Psoas muscle (tissue), 7 donors: ENCODE measurements at regions not wholly inside any gene's neighbourhood (a gene's known extent, or its start where the extent isn't known, plus 50 kb on each side); places are given as distances from the start of the nearest gene placed in this dataset.

Experiments
- ATAC-seq, 4 donors: fragments of 200-7000 bp; cut with Tn5 transposase; one replicate each; pipeline ENCODE4 v1.9.1; 2020; ENCODE audit warnings: moderate library complexity in 3 of 4, mild to moderate bottlenecking in 2 of 4
- DNase-seq, 2 donors: peaks; one replicate each; pipeline ENCODE4 v3.0.0-alpha.2; 2020
- H3K27ac ChIP-seq: fragments of 200-600 bp; one replicate; pipeline ENCODE4 v1.8.0; 2022
- H3K27me3 ChIP-seq, 3 donors: fragments of 200-600 bp in 1 of 3; one replicate each; pipeline versions ENCODE4 v1.6.1 to v1.8.0; 2013 to 2022; ENCODE audit warnings: low read length in 2 of 3, mild to moderate bottlenecking in 2 of 3, moderate library complexity in 1 of 3; ENCODE audit not compliant: insufficient read depth in 3 of 3
- H3K36me3 ChIP-seq, 2 donors: fragments of 200-600 bp in 1 of 2; one replicate each; pipeline versions ENCODE4 v1.6.1 to v1.8.0; 2013 to 2022; ENCODE audit warnings: low read depth in 1 of 2, mild to moderate bottlenecking in 1 of 2, moderate library complexity in 1 of 2; ENCODE audit not compliant: insufficient read depth in 1 of 2
- H3K4me1 ChIP-seq: fragments of 200-600 bp; one replicate; pipeline ENCODE4 v1.8.0; 2022
- H3K4me3 ChIP-seq: fragments of 200-600 bp; one replicate; pipeline ENCODE4 v1.8.0; 2022; ENCODE audit warnings: mild to moderate bottlenecking
- H3K9me3 ChIP-seq: fragments of 200-600 bp; one replicate; pipeline ENCODE4 v1.8.0; 2022
- CTCF ChIP-seq: fragments of 200-600 bp; IDR thresholded peaks from one replicate; pipeline ENCODE4 v1.8.0; 2022; ENCODE audit warnings: antibody characterized with exemption
- WGBS, 3 donors: extraction: QIAGEN DNeasy Blood & Tissue Kit; methylation state at CpG; one replicate each; pipeline versions ENCODE4 v1.1.6 to v1.1.7; 2013; 5-methylcytosine and 5-hydroxymethylcytosine counted together
- intact Hi-C, 2 donors: fragments of 100-400 bp; cut with DNase I; formaldehyde crosslinking; loops; one replicate each; pipeline versions ENCODE4 v1.11.0 to v1.14.2; 2022
- donor health status: healthy with polysubstance abuse.
- donor health status: DM: no; HTN: no; CAD: no; lungs with moderate emphysema.
- donor health status: Bipolar disorder and iron deficiency.
- donor health status: healthy.
- donor health status: DM: yes; HTN: yes; CAD: no.
- donor health status: DM: no; HTN: no; CAD: no.
- donor health status: DM: yes; HTN: yes; CAD: no.

GRCh38 chr4:148634476-148634875 lies 192.3 kb upstream of the NR3C2 start:
- intact Hi-C loops = no loop called here
- H3K4me1 ChIP-seq = no peaks in the 10 kb centered on the region
- no peak overlapping the region for H3K4me3 ChIP-seq
- WGBS, 3 donors = 92 to 98% (median 94%) methylated on average over 3 of the region's 3 CpGs
- DNase-seq (no peak), ATAC-seq (no peak)
- no peaks in the 10 kb centered on the region for H3K36me3 ChIP-seq
- H3K9me3 ChIP-seq = peaks cover 16% of the 10 kb centered on the region
- no peak overlapping the region for H3K27ac ChIP-seq
- no peaks in the 10 kb centered on the region for H3K27me3 ChIP-seq
- no peak for TF ChIP-seq CTCF

GRCh38 chr4:148633720-148634119 lies 191.5 kb upstream of the NR3C2 start:
- no peak for ATAC-seq
- H3K9me3 ChIP-seq = peaks cover 16% of the 10 kb centered on the region
- TF ChIP-seq CTCF = no peak
- 92 to 96% (median 95%) methylated on average over 3 of the region's 3 CpGs for WGBS, 3 donors
- no peak for DNase-seq
- H3K4me3 ChIP-seq = no peak overlapping the region
- no peaks in the 10 kb centered on the region for H3K36me3 ChIP-seq
- H3K27ac ChIP-seq = no peak overlapping the region
- no peaks in the 10 kb centered on the region for H3K27me3 ChIP-seq
- H3K4me1 ChIP-seq = no peaks in the 10 kb centered on the region
- intact Hi-C loops = no loop called here

- TF ChIP-seq CTCF = no peak
- Histone ChIP-seq H3K27me3 (no peaks in the 10 kb centered on the region), H3K4me1 (no peaks in the 10 kb centered on the region), H3K4me3 (no peak overlapping the region), H3K27ac (no peak overlapping the region), H3K36me3 (no peaks in the 10 kb centered on the region), H3K9me3 (peaks cover 4% of the 10 kb centered on the region)
- DNase-seq (no peak), ATAC-seq (no peak)
- intact Hi-C loops = no loop called here
- WGBS, 3 donors = 85 to 93% (median 92%) methylated on average over 2 of the region's 2 CpGs
Measured at GRCh38 chr4:148632476-148632875, 190.3 kb upstream of the NR3C2 start.

- TF ChIP-seq CTCF = no peak
- intact Hi-C loops = no loop called here
- ATAC-seq (no peak), DNase-seq (no peak)
- Histone ChIP-seq H3K27me3 (no peaks in the 10 kb centered on the region), H3K4me1 (no peaks in the 10 kb centered on the region), H3K4me3 (no peak overlapping the region), H3K9me3 (no peaks in the 10 kb centered on the region), H3K27ac (no peak overlapping the region), H3K36me3 (no peaks in the 10 kb centered on the region)
- WGBS, 3 donors = 93 to 97% (median 94%) methylated on average over 1 of the region's 1 CpG
Measured at GRCh38 chr4:148630051-148630450, 187.8 kb upstream of the NR3C2 start.

- H3K27ac ChIP-seq = no peak overlapping the region
- H3K27me3 ChIP-seq = no peaks in the 10 kb centered on the region
- no peak for TF ChIP-seq CTCF
- no peak overlapping the region for H3K4me3 ChIP-seq
- DNase-seq = no peak
- no peak for ATAC-seq
- H3K36me3 ChIP-seq = no peaks in the 10 kb centered on the region
- peaks cover 19% of the 10 kb centered on the region for H3K9me3 ChIP-seq
- intact Hi-C loops = no loop called here
- H3K4me1 ChIP-seq = no peaks in the 10 kb centered on the region
Measured at GRCh38 chr4:148618856-148619255, 176.6 kb upstream of the NR3C2 start.
